ENCODE measurements at regions not wholly inside any gene's neighbourhood (a gene's known extent, or its start where the extent isn't known, plus 50 kb on each side); places are given as distances from the start of the nearest gene placed in this dataset.

GRCh38 chr16:62321606-62322005 lies 285.4 kb upstream of the CDH8 start:
- H3K79me2 ChIP-seq (ENCODE audit: control insufficient read depth, insufficient read depth, low read length): no peaks in the 10 kb centered on the region
- no peaks in the 10 kb centered on the region for H3K9me3 ChIP-seq (ENCODE audit: control insufficient read depth, low read depth, low read length)
- H3K27me3 ChIP-seq (ENCODE audit: control insufficient read depth, extremely low read depth, insufficient read depth, low read length): no peaks in the 10 kb centered on the region
- no peaks in the 10 kb centered on the region for H3K36me3 ChIP-seq (ENCODE audit: control insufficient read depth in 2 of 2, extremely low read depth in 1 of 2, insufficient read depth in 2 of 2, low read length in 2 of 2)
- no peak overlapping the region for H3K4me2 ChIP-seq (ENCODE audit: control insufficient read depth, extremely low read depth, insufficient read depth, low read depth, low read length)
- H3K27ac ChIP-seq (ENCODE audit: control insufficient read depth, insufficient read depth, low read length): no peak overlapping the region
- no peaks in the 10 kb centered on the region for H3K9me1 ChIP-seq (ENCODE audit: control insufficient read depth, extremely low read depth, insufficient read depth, low read length)
- H4K20me1 ChIP-seq (ENCODE audit: control insufficient read depth, extremely low read depth, insufficient read depth, low read length): no peaks in the 10 kb centered on the region
- H3K4me3 ChIP-seq (ENCODE audit: control insufficient read depth in 2 of 3, extremely low read depth in 1 of 3, insufficient read depth in 2 of 3, low read depth in 1 of 3, low read length in 3 of 3): no peak overlapping the region
- H3K4me1 ChIP-seq (ENCODE audit: control insufficient read depth, extremely low read depth, insufficient read depth, low read length): no peaks in the 10 kb centered on the region
- TF ChIP-seq, protein P1, sequence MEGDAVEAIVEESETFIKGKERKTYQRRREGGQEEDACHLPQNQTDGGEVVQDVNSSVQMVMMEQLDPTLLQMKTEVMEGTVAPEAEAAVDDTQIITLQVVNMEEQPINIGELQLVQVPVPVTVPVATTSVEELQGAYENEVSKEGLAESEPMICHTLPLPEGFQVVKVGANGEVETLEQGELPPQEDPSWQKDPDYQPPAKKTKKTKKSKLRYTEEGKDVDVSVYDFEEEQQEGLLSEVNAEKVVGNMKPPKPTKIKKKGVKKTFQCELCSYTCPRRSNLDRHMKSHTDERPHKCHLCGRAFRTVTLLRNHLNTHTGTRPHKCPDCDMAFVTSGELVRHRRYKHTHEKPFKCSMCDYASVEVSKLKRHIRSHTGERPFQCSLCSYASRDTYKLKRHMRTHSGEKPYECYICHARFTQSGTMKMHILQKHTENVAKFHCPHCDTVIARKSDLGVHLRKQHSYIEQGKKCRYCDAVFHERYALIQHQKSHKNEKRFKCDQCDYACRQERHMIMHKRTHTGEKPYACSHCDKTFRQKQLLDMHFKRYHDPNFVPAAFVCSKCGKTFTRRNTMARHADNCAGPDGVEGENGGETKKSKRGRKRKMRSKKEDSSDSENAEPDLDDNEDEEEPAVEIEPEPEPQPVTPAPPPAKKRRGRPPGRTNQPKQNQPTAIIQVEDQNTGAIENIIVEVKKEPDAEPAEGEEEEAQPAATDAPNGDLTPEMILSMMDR (optimal IDR thresholded peaks at IDR 0.05 in 1 of 3, IDR thresholded peaks at IDR 0.05 in 1 of 3, conservative IDR thresholded peaks at IDR 0.05 in 1 of 3; ENCODE audit: extremely low read depth in 1 of 3, insufficient read depth in 2 of 3, low read length in 3 of 3): no peak
- TF ChIP-seq EZH2 (IDR thresholded peaks at IDR 0.05; ENCODE audit: low read length): no peak
- H3K9ac ChIP-seq (ENCODE audit: control insufficient read depth, extremely low read depth, insufficient read depth, low read length): no peak overlapping the region
- DNase-seq (ENCODE audit: low read depth, low spot score) (no peak), FAIRE-seq (no peak)
- H2AFZ ChIP-seq (ENCODE audit: control insufficient read depth, low read length): no peak overlapping the region
- dilution Hi-C loops (cut with MboI; ENCODE audit: extremely low pct_ligation_motif_present, low sequenced_read_pairs): no loop called here

DNA sequence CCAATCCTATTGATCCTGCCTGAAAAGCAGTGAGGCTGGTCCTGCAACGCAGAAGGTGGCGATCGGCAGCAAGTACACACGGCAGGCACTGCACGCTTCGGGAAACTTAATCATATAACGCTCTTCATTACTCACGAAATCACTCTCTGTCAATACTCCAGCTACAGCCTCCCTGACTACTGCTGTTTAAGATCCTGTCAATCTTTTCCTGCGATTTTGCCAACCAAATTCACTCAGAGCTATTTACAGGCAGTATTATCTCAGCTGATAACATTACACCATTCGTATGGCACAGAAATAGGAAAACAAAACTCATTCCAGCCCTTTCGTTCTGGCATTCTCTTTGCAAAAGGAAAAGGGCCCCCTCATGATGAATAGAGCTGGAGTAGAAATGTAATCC lies 262.4 kb upstream of the CDH8 start:
- Histone ChIP-seq H4K20me1 (ENCODE audit: control insufficient read depth, extremely low read depth, insufficient read depth, low read length) (no peaks in the 10 kb centered on the region), H3K4me3 (ENCODE audit: control insufficient read depth in 2 of 3, extremely low read depth in 1 of 3, insufficient read depth in 2 of 3, low read depth in 1 of 3, low read length in 3 of 3) (no peak overlapping the region), H3K4me2 (ENCODE audit: control insufficient read depth, extremely low read depth, insufficient read depth, low read depth, low read length) (no peak overlapping the region), H3K9me3 (ENCODE audit: control insufficient read depth, low read depth, low read length) (no peaks in the 10 kb centered on the region), H3K9me1 (ENCODE audit: control insufficient read depth, extremely low read depth, insufficient read depth, low read length) (no peaks in the 10 kb centered on the region), H3K36me3 (ENCODE audit: control insufficient read depth in 2 of 2, extremely low read depth in 1 of 2, insufficient read depth in 2 of 2, low read length in 2 of 2) (no peaks in the 10 kb centered on the region), H3K27me3 (ENCODE audit: control insufficient read depth, extremely low read depth, insufficient read depth, low read length) (no peaks in the 10 kb centered on the region), H3K9ac (ENCODE audit: control insufficient read depth, extremely low read depth, insufficient read depth, low read length) (no peak overlapping the region), H3K27ac (ENCODE audit: control insufficient read depth, insufficient read depth, low read length) (no peak overlapping the region), H2AFZ (ENCODE audit: control insufficient read depth, low read length) (no peak overlapping the region), H3K4me1 (ENCODE audit: control insufficient read depth, extremely low read depth, insufficient read depth, low read length) (no peaks in the 10 kb centered on the region), H3K79me2 (ENCODE audit: control insufficient read depth, insufficient read depth, low read length) (no peaks in the 10 kb centered on the region)
- no peak for FAIRE-seq
- TF ChIP-seq, protein P1 (optimal IDR thresholded peaks at IDR 0.05 in 1 of 3, IDR thresholded peaks at IDR 0.05 in 1 of 3, conservative IDR thresholded peaks at IDR 0.05 in 1 of 3; ENCODE audit: extremely low read depth in 1 of 3, insufficient read depth in 2 of 3, low read length in 3 of 3): no peak
- TF ChIP-seq EZH2 (IDR thresholded peaks at IDR 0.05; ENCODE audit: low read length): no peak
- dilution Hi-C loops (cut with MboI; ENCODE audit: extremely low pct_ligation_motif_present, low sequenced_read_pairs): no loop called here
- DNase-seq (ENCODE audit: low read depth, low spot score): no peak

All from keratinocyte (primary cell).